Breast epithelium (tissue), 4 donors: ENCODE measurements at regions not wholly inside any gene's neighbourhood (a gene's known extent, or its start where the extent isn't known, plus 50 kb on each side); places are given as distances from the start of the nearest gene placed in this dataset.
"Not testable (repeated sequence)": the region's sequence is repeated elsewhere in the genome, so short reads cannot be mapped to it uniquely, and the experiment has no call there.

Experiments
- DNase-seq, 2 donors: peaks; one replicate each; pipeline ENCODE4 v3.0.0-alpha.2; 2019; ENCODE audit warnings: low spot score in 2 of 2
- H3K27ac ChIP-seq, 2 donors: fragments of 200-600 bp; sonication (generic) in 1 of 2; one replicate each; pipeline ENCODE4 v1.5.1; 2016 to 2019; ENCODE audit warnings: mild to moderate bottlenecking in 1 of 2
- H3K27me3 ChIP-seq, 2 donors: fragments of 200-600 bp; sonication (generic) in 1 of 2; one replicate each; pipeline versions ENCODE4 v1.5.1 to v1.6.0; 2017 to 2019; ENCODE audit warnings: control low read depth in 1 of 2, mild to moderate bottlenecking in 1 of 2
- H3K36me3 ChIP-seq: fragments of 200-600 bp; one replicate; pipeline ENCODE4 v1.5.1; 2019
- H3K4me1 ChIP-seq, 2 donors: fragments of 200-600 bp; sonication (generic); one replicate each; pipeline ENCODE4 v1.5.1; 2016 to 2019; ENCODE audit warnings: control low read depth in 1 of 2
- H3K4me3 ChIP-seq, 3 donors: fragments of 200-600 bp; sonication (generic); 1 replicate in 2 of 3; 2 replicates in 1 of 3; pipeline ENCODE4 v1.5.1; 2016 to 2019; ENCODE audit warnings: mild to moderate bottlenecking in 3 of 3, moderate library complexity in 2 of 3
- H3K9me3 ChIP-seq, 2 donors: fragments of 200-600 bp; sonication (generic) in 1 of 2; one replicate each; pipeline ENCODE4 v1.5.1; 2016 to 2019; ENCODE audit warnings: control low read depth in 1 of 2
- POLR2A ChIP-seq: fragments of 450-650 bp; IDR thresholded peaks from one replicate; pipeline ENCODE4 v1.6.1; 2016; ENCODE audit warnings: antibody characterized with exemption, mild to moderate bottlenecking, moderate library complexity
- POLR2AphosphoS5 ChIP-seq, 3 donors: sonication (generic); formaldehyde crosslinking; IDR thresholded peaks; one replicate each; pipeline ENCODE4 v1.6.1; 2017; ENCODE audit warnings: antibody characterized with exemption in 3 of 3
- intact Hi-C: fragments of 100-400 bp; cut with DNase I; formaldehyde crosslinking; loops from one replicate; pipeline ENCODE4 v1.15.1; 2023; ENCODE audit warnings: low total_unique reads
- TF ChIP-seq, protein P1 (sequence below), 3 donors: fragments of 450-650 bp; IDR thresholded peaks; one replicate each; pipeline ENCODE4 v1.5.1; 2016 to 2017; ENCODE audit warnings: antibody characterized with exemption in 3 of 3, mild to moderate bottlenecking in 3 of 3, moderate library complexity in 3 of 3

DNA sequence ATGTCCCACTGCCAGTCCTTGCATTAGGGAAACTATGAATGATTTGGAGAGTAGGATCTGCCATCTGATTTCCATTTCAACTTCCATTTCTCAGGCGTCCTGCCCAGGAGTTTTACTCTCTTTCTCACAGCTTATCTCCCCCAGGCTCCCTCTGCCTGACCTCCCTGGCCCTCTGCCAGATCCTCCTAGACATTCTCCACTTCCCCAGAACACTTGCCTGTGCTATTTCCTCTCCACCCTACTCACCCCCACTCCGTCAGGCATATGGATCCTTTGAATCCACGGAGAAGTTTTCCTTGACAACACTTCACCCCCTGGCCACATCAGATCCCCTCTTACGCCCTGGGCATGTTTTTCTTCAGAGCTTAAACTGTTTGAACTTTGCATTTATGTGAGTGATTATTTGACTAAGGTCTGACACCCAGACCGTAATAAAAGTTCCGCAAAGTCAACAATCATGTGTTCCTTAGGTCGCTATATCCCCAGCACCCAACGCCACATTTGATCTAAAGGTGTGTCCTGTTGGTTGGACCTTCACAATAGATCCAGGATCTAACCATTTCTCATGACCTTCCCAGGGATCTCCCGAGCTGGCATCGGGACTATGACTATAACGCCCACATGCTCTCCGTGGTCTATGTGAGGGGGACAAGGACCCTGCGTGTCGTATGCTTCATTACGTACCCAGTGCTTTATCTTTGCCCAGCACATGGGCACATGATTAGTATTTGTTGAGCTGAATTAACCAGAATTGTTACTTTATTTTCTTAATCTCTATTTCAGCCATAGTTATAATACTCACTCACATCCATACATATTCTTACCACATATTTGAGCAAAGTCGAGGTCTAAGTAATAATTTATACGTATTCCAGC lies 255.8 kb upstream of the FOXN3 start:
- Histone ChIP-seq H3K27me3 (no peaks in the 10 kb centered on the region), H3K27ac (no peak overlapping the region), H3K36me3 (no peaks in the 10 kb centered on the region), H3K4me3 (no peak overlapping the region), H3K9me3 (no peaks in the 10 kb centered on the region), H3K4me1 (no peaks in the 10 kb centered on the region)
- intact Hi-C loops: no loop called here
- DNase-seq: no peak
- TF ChIP-seq POLR2AphosphoS5 (IDR thresholded peaks at IDR 0.05) (no peak), POLR2A (no peak)
- TF ChIP-seq, protein P1, sequence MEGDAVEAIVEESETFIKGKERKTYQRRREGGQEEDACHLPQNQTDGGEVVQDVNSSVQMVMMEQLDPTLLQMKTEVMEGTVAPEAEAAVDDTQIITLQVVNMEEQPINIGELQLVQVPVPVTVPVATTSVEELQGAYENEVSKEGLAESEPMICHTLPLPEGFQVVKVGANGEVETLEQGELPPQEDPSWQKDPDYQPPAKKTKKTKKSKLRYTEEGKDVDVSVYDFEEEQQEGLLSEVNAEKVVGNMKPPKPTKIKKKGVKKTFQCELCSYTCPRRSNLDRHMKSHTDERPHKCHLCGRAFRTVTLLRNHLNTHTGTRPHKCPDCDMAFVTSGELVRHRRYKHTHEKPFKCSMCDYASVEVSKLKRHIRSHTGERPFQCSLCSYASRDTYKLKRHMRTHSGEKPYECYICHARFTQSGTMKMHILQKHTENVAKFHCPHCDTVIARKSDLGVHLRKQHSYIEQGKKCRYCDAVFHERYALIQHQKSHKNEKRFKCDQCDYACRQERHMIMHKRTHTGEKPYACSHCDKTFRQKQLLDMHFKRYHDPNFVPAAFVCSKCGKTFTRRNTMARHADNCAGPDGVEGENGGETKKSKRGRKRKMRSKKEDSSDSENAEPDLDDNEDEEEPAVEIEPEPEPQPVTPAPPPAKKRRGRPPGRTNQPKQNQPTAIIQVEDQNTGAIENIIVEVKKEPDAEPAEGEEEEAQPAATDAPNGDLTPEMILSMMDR (IDR thresholded peaks at IDR 0.05): no peak

DNA sequence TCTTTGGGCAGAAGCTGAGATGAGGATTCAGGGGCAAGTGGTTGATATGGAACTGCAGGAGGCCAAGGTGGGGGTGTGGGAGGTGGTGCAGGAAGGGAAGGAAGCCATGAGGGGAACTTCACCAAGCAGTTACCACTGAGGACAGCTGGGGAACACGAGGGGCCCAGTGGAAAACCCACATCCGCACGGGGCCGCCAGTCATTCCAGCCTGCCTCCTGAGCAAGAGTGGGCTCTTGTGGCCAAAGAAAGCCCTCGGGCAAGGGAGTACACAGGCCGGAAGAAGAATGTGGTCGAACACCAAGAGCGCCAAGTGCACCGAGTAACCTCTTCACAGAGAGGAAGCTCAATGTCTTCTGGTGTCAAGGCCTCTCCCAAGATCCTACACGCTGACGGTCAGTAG lies 252.2 kb upstream of the FOXN3 start:
- H3K4me1 ChIP-seq: no peaks in the 10 kb centered on the region
- H3K36me3 ChIP-seq: no peaks in the 10 kb centered on the region
- TF ChIP-seq POLR2A (no peak), POLR2AphosphoS5 (IDR thresholded peaks at IDR 0.05) (no peak)
- TF ChIP-seq, protein P1 (IDR thresholded peaks at IDR 0.05): no peak
- H3K9me3 ChIP-seq: no peaks in the 10 kb centered on the region
- H3K27ac ChIP-seq: no peak overlapping the region
- no peak for DNase-seq
- no peaks in the 10 kb centered on the region for H3K27me3 ChIP-seq
- intact Hi-C loops: no loop called here
- no peak overlapping the region for H3K4me3 ChIP-seq

DNA sequence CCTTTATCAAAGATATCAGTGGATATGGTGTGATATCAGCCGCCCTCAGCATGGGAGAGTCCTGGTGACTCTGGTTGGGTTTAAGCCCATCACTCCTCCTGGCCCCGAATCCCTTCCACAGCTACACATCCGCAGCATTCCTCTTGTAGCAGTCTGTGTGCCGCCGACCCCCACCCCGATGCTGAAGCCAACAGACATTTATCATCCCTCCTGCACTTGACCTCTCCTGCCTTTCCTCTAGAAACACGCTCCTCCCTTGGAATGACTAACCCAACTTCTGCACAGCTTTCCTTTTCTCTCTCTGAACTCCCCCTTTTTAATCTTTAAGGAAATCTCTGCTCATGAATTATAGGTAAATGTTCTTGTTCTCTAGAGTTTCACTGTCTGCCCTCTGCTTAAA lies 250.9 kb upstream of the FOXN3 start:
- Histone ChIP-seq H3K4me1 (no peaks in the 10 kb centered on the region), H3K27ac (no peak overlapping the region), H3K9me3 (no peaks in the 10 kb centered on the region), H3K4me3 (no peak overlapping the region), H3K36me3 (no peaks in the 10 kb centered on the region), H3K27me3 (no peaks in the 10 kb centered on the region)
- intact Hi-C loops: no loop called here
- TF ChIP-seq POLR2A (no peak), POLR2AphosphoS5 (IDR thresholded peaks at IDR 0.05) (no peak)
- TF ChIP-seq, protein P1 (IDR thresholded peaks at IDR 0.05): no peak
- DNase-seq: no peak

DNA sequence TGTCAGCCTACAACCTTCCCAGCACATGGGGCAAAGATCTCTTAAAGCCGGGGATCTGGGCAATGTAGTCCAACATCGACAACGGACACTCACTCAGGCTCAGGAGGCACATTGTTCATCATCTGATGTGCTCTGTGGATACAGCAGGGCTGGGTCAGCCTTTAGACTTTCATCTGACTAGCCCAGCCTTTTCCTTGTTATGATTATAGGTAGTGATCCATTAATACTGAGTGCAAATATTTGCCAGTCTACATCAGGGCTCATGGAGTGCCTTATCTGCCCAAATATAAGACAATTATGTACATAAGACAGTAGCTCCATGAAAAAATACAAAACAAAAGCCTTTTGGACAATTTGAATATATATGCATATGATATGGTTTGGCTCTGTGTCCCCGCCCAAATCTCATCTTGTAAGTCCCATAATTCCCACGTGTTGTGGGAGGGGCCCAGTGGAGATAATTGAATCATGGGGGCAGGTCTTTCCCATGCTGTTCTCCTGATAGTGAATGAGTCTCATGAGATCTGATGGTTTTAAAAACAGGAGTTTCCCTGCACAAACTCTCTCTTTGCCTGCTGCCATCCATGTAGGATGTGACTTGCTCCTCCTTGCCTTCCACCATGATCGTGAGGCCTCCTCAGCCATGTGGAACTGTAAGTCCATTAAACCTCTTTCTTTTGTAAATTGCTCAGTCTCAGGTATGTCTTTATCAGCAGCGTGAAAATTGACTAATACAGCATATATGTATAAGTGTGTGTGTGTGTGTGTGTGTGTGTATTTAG lies 248.5 kb upstream of the FOXN3 start:
- H3K4me3 ChIP-seq, H3K4me1 ChIP-seq, H3K36me3 ChIP-seq, H3K27ac ChIP-seq, DNase-seq, H3K9me3 ChIP-seq, intact Hi-C loops, H3K27me3 ChIP-seq: not testable (repeated sequence)

DNA sequence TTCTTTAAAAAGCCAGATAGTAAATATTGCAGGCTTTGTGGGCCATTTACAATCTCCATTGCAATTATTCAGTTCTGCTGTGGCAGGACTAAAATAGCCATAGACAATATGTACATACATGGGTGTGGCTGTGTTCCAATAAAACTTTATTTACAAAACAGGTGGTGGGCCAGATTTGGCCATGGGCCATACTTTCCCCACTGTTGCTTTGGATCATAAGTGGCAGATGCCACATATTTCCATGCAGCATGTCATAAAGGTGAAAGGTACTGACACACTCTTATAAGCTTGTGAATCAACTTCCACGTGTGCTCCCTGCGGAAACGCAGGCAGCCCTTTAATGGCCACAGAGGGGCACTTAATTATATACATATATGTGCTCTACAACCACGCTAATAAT lies 244.4 kb upstream of the FOXN3 start:
- Histone ChIP-seq H3K27ac (no peak overlapping the region), H3K36me3 (no peaks in the 10 kb centered on the region), H3K27me3 (no peaks in the 10 kb centered on the region), H3K4me1 (no peaks in the 10 kb centered on the region), H3K9me3 (peaks cover 0 to 3% of the 10 kb centered on the region in 2 donors), H3K4me3 (no peak overlapping the region)
- DNase-seq: no peak
- TF ChIP-seq POLR2A (no peak), POLR2AphosphoS5 (IDR thresholded peaks at IDR 0.05) (no peak)
- TF ChIP-seq, protein P1 (IDR thresholded peaks at IDR 0.05): no peak
- intact Hi-C loops: no loop called here

DNA sequence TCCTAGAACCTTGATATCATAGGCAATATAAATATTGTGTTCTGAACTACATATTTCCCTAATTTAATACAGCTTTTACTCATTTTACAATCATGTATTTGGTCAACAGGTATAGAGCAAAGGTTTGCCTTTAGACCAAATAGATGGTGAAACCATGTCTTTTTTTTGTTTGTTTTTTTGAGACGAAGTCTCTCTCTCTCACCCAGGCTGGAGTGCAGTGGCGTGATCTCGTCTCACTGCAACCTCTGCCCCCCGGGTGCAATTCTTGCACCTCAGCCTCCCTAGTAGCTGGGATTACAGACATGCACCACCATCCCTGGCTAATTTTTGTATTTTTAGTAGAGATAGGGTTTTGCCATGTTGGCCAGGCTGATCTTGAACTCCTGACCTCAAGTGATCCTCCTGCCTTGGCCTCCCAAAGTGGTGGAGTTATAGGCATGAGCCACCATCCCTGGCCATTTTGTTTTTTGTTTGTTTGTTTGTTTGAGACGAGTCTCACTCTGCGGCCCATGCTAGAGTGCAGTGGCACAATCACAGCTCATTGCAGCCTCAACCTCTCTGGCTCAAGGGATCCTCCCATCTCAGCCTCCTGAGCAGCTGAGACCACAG lies 243.7 kb upstream of the FOXN3 start:
- intact Hi-C loops, H3K27ac ChIP-seq: not testable (repeated sequence)

More for the DNA sequence above, 243.7 kb upstream of the FOXN3 start:
- not testable (repeated sequence) for H3K4me3 ChIP-seq, H3K27me3 ChIP-seq, H3K4me1 ChIP-seq, H3K36me3 ChIP-seq, DNase-seq, H3K9me3 ChIP-seq
